K562 (cell line): ENCODE measurements at regions not wholly inside any gene's neighbourhood (a gene's known extent, or its start where the extent isn't known, plus 50 kb on each side); places are given as distances from the start of the nearest gene placed in this dataset.

Source experiments
- EP400 ChIP-seq: fragments of 450-650 bp; IDR thresholded peaks from 2 replicates; pipeline ENCODE4 v1.6.1; 2017; ENCODE audit warnings: antibody characterized with exemption, mild to moderate bottlenecking, moderate library complexity
- MAX ChIP-seq: sonication (generic); formaldehyde crosslinking; IDR thresholded peaks from 2 replicates; pipeline ENCODE4 v1.9.0; 2022; ENCODE audit warnings: mild to moderate bottlenecking, missing genetic modification reagents
- MXI1 ChIP-seq: IDR thresholded peaks from 2 replicates; pipeline ENCODE4 v1.6.1; 2011; ENCODE audit warnings: low read depth, mild to moderate bottlenecking, improper control_type of control experiment, low read length
- MYBL2 ChIP-seq, 2 experiments: fragments of 450-650 bp in 1 of 2; sonication (generic) in 1 of 2; formaldehyde crosslinking in 1 of 2; IDR thresholded peaks; 2 replicates each; pipeline versions ENCODE4 v1.6.1 to v1.8.1; 2017 to 2022; ENCODE audit warnings: borderline replicate concordance in 1 of 2, inconsistent platforms in 1 of 2, low read depth in 1 of 2, mild to moderate bottlenecking in 1 of 2, missing genetic modification reagents in 1 of 2, moderate library complexity in 1 of 2
- PCBP2 ChIP-seq: fragments of 200-400 bp; formaldehyde crosslinking; IDR thresholded peaks from 2 replicates; pipeline ENCODE4 v1.6.1; 2018; ENCODE audit warnings: low read length, low read depth, mild to moderate bottlenecking, moderate library complexity; ENCODE audit not compliant: poor library complexity, severe bottlenecking
- PKNOX1 ChIP-seq: fragments of 450-650 bp; IDR thresholded peaks from 2 replicates; pipeline ENCODE4 v1.6.1; 2016
- REST ChIP-seq, 2 experiments: fragments of 450-650 bp; formaldehyde crosslinking in 1 of 2; IDR thresholded peaks; 2 replicates each; pipeline versions ENCODE4 v1.4.0 to v1.6.1; 2014 to 2020; ENCODE audit warnings: mild to moderate bottlenecking in 2 of 2, borderline replicate concordance in 1 of 2, low read depth in 1 of 2
- SMC3 ChIP-seq: conservative IDR thresholded peaks from 2 replicates; pipeline ENCODE4 v1.6.1; 2011; ENCODE audit warnings: low read depth, low read length, improper control_type of control experiment; ENCODE audit not compliant: insufficient read depth
- SPI1 ChIP-seq: IDR thresholded peaks from 2 replicates; pipeline ENCODE4 v1.6.1; 2011; ENCODE audit warnings: low read depth, low read length, control low read depth, borderline replicate concordance
- YY1 ChIP-seq, 3 experiments: IDR thresholded peaks; 2 replicates each; pipeline ENCODE4 v1.6.1; 2011; ENCODE audit warnings: low read length in 2 of 3, mild to moderate bottlenecking in 2 of 3, moderate library complexity in 2 of 3, borderline replicate concordance in 1 of 3, control low read depth in 1 of 3, low read depth in 1 of 3; ENCODE audit not compliant: insufficient read depth in 3 of 3, insufficient replicate concordance in 2 of 3, control insufficient read depth in 1 of 3, insufficient read length in 1 of 3; ENCODE audit errors: extremely low read depth in 1 of 3
- ZBTB5 ChIP-seq: fragments of 450-650 bp; IDR thresholded peaks from 2 replicates; pipeline ENCODE4 v1.6.1; 2017; ENCODE audit warnings: antibody characterized with exemption
- ZNF121 ChIP-seq: sonication (generic); formaldehyde crosslinking; conservative IDR thresholded peaks from 2 replicates; pipeline ENCODE4 v1.8.0; 2022; ENCODE audit warnings: missing genetic modification reagents
- ZNF707 ChIP-seq: fragments of 250-450 bp; sonication (Bioruptor Pico); conservative IDR thresholded peaks from 2 replicates; pipeline ENCODE4 v1.8.0; 2022; ENCODE audit warnings: inconsistent platforms, mild to moderate bottlenecking, moderate library complexity

GRCh38 chr2:194126418-194126817, 1530.6 kb upstream of the SLC39A10 start:
- TF ChIP-seq PCBP2: no peak
- TF ChIP-seq MAX (CRISPR knock-in tag): no peak
- TF ChIP-seq REST (IDR thresholded peaks at IDR 0.05; ENCODE audit: borderline replicate concordance): no peak
- no peak for TF ChIP-seq REST (CRISPR knock-in tag; IDR thresholded peaks at IDR 0.05; ENCODE audit: low read depth)
- TF ChIP-seq EP400: no peak
- TF ChIP-seq ZNF121 (CRISPR knock-in tag): no peak
- no peak for TF ChIP-seq PKNOX1
- no peak for TF ChIP-seq MYBL2 (IDR thresholded peaks at IDR 0.05; ENCODE audit: low read depth)
- no peak for TF ChIP-seq MYBL2 (CRISPR knock-in tag; IDR thresholded peaks at IDR 0.05; ENCODE audit: borderline replicate concordance)
- no peak for TF ChIP-seq YY1 (IDR thresholded peaks at IDR 0.05; ENCODE audit: borderline replicate concordance in 1 of 3, control insufficient read depth in 1 of 3, extremely low read depth in 1 of 3, insufficient read depth in 3 of 3, insufficient read length in 1 of 3, insufficient replicate concordance in 2 of 3, low read depth in 1 of 3, low read length in 2 of 3)
- no peak for TF ChIP-seq ZNF707 (CRISPR knock-in tag)
- no peak for TF ChIP-seq ZBTB5
- TF ChIP-seq SMC3: no peak
- TF ChIP-seq MXI1: no peak
- no peak for TF ChIP-seq SPI1
